K562 (cell line): ENCODE measurements at regions not wholly inside any gene's neighbourhood (a gene's known extent, or its start where the extent isn't known, plus 50 kb on each side); places are given as distances from the start of the nearest gene placed in this dataset.

Experiments
- CREB1 ChIP-seq, 2 experiments: sonication (generic) in 1 of 2; formaldehyde crosslinking in 1 of 2; IDR thresholded peaks; 2 replicates each; pipeline versions ENCODE4 v1.6.1 to v1.8.0; 2012 to 2022; ENCODE audit warnings: inconsistent platforms in 1 of 2, mild to moderate bottlenecking in 1 of 2, missing genetic modification reagents in 1 of 2, moderate library complexity in 1 of 2
- HIVEP1 ChIP-seq: fragments of 250-450 bp; sonication (Bioruptor Pico); IDR thresholded peaks from 2 replicates; pipeline ENCODE4 v1.4.0; 2020; ENCODE audit warnings: mild to moderate bottlenecking
- KDM1A ChIP-seq, 2 experiments: fragments of 450-650 bp; IDR thresholded peaks; 2 replicates each; pipeline ENCODE4 v1.6.1; 2016; ENCODE audit warnings: mild to moderate bottlenecking in 2 of 2
- KLF13 ChIP-seq: fragments of 450-650 bp; IDR thresholded peaks from 2 replicates; pipeline ENCODE4 v1.6.1; 2016; ENCODE audit warnings: missing genetic modification characterization, low read depth, mild to moderate bottlenecking, missing compliant biosample characterization, moderate library complexity, borderline replicate concordance
- MAFG ChIP-seq: fragments of 450-650 bp; conservative IDR thresholded peaks from 2 replicates; pipeline ENCODE4 v1.6.1; 2016; ENCODE audit warnings: missing genetic modification characterization, missing compliant biosample characterization
- NCOA1 ChIP-seq: fragments of 450-650 bp; IDR thresholded peaks from 2 replicates; pipeline ENCODE4 v1.6.1; 2016; ENCODE audit warnings: low read depth
- POLR2AphosphoS2 ChIP-seq: IDR thresholded peaks from 2 replicates; pipeline ENCODE4 v1.6.1; 2012; ENCODE audit warnings: low read length, improper control_type of control experiment
- RCOR1 ChIP-seq, 2 experiments: IDR thresholded peaks; 2 replicates each; pipeline ENCODE4 v1.6.1; 2012; ENCODE audit warnings: low read depth in 2 of 2, low read length in 2 of 2, borderline replicate concordance in 1 of 2, improper control_type of control experiment in 1 of 2
- ZBTB17 ChIP-seq: fragments of 450-650 bp; formaldehyde crosslinking; IDR thresholded peaks from 2 replicates; pipeline ENCODE4 v1.4.0; 2020; ENCODE audit warnings: mild to moderate bottlenecking
- ZZZ3 ChIP-seq: fragments of 450-650 bp; IDR thresholded peaks from 2 replicates; pipeline ENCODE4 v1.6.1; 2016; ENCODE audit warnings: antibody characterized with exemption, mild to moderate bottlenecking, moderate library complexity
- TF ChIP-seq, protein P1 (sequence below): sonication (generic); formaldehyde crosslinking; IDR thresholded peaks from 2 replicates; pipeline ENCODE4 v1.9.0; 2022; ENCODE audit warnings: mild to moderate bottlenecking, missing genetic modification reagents

DNA sequence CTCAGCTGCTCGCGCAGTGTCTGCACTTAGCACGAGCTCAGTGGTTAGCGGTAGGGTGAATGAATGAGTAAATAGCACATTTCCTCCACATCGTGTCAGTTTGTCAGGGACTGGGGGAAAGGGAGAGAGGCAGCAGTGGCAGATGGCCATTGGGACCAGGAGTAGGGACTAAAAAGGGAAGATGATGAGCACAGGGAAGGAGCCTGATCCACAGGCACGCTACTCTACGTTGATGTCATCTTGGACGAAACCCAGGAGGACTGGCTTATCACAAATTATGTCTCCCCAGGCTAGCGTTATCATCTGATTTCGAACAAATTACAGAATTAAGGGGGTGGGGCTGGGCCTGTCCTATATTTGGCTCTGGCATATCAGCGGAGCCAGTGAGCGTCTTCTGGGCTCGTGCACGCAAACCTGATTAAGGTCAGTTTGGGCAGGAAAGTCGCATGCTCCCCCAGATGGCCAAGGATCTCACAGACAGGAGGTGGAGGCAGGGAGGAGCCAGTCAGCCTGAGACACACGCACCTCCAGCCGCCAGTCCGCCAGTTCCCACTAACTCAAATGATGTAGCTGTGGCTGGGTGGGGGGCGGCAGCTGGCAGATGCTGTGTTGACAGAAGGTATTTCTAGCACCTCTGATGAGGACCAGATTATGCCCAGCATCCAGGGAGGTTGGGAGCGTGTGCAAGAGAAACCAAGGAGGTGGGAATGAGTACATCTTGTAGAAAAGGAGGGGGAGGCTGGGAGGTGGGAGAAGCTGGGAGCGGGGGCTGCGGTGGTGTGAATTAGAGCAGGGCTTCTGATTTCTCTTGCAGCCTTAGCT, 97.4 kb upstream of the PRDM11 start:
- TF ChIP-seq NCOA1 (no peak), ZZZ3 (no peak), POLR2AphosphoS2 (no peak), HIVEP1 (CRISPR knock-in tag) (no peak), ZBTB17 (CRISPR knock-in tag) (no peak), MAFG (tag) (no peak), KDM1A (IDR thresholded peaks at IDR 0.05) (no peak), CREB1 (IDR thresholded peaks at IDR 0.05) (no peak), CREB1 (CRISPR knock-in tag; IDR thresholded peaks at IDR 0.05) (no peak), RCOR1 (IDR thresholded peaks at IDR 0.05; ENCODE audit: borderline replicate concordance in 1 of 2, low read depth in 2 of 2, low read length in 2 of 2) (no peak), KLF13 (tag) (no peak)
- TF ChIP-seq, protein P1, sequence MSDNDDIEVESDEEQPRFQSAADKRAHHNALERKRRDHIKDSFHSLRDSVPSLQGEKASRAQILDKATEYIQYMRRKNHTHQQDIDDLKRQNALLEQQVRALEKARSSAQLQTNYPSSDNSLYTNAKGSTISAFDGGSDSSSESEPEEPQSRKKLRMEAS (CRISPR knock-in tag), result no peak
